HepG2 (cell line): ENCODE measurements at regions not wholly inside any gene's neighbourhood (a gene's known extent, or its start where the extent isn't known, plus 50 kb on each side); places are given as distances from the start of the nearest gene placed in this dataset.

Experiments
- ATAC-seq: fragments of 200-7000 bp; cut with Tn5 transposase; 3 replicates; pipeline ENCODE4 v1.9.1; 2020; ENCODE audit warnings: mild to moderate bottlenecking, moderate library complexity
- BruUV-seq: library from RNA; stranded (reverse); fragments of 400-500 nt; replicated peaks from 2 replicates; lab custom pipeline; 2021; lab: Mats Ljungman, UMichigan
- CTCF ChIA-PET: fragments of 300-600 bp; formaldehyde crosslinking; extraction: SDS; loops from one replicate; lab custom pipeline; 2021; ENCODE audit warnings: low total read pairs, inconsistent platforms, low intra/inter-chr PET ratio; lab: Yijun Ruan, JAX
- POLR2A ChIA-PET: fragments of 350-600 bp; sonication (Branson Sonifier 250); formaldehyde crosslinking; loops from one replicate; lab custom pipeline; 2020; ENCODE audit warnings: antibody characterized with exemption, inconsistent platforms; lab: Yijun Ruan, JAX
- DNase-seq: peaks from one replicate; pipeline ENCODE4 v3.0.0-alpha.2; 2015; ENCODE audit warnings: low spot score
- FAIRE-seq: peaks from 3 replicates; lab custom pipeline; 2011; peaks lifted over from hg19 to GRCh38; lab: Jason Lieb, UNC
- H2AFZ ChIP-seq: one replicate; pipeline ENCODE4 v1.6.1; 2011; ENCODE audit warnings: low read length, inconsistent platforms
- H3K27ac ChIP-seq: fragments of 300-600 bp; 3 replicates; pipeline ENCODE4 v1.8.0; 2011; ENCODE audit warnings: mixed run types, mild to moderate bottlenecking, mixed read lengths, low read length, inconsistent platforms; ENCODE audit not compliant: insufficient read depth; ENCODE audit errors: extremely low read length
- H3K27me3 ChIP-seq, 2 experiments: fragments of 200-600 bp in 1 of 2; 2 replicates in 1 of 2; 3 replicates in 1 of 2; pipeline versions ENCODE4 v1.6.0 to v1.8.0; 2011; ENCODE audit warnings: low read length in 2 of 2, mild to moderate bottlenecking in 2 of 2, moderate library complexity in 2 of 2, inconsistent platforms in 1 of 2; ENCODE audit not compliant: insufficient read depth in 2 of 2, control insufficient read depth in 1 of 2
- H3K36me3 ChIP-seq, 2 experiments: fragments of 200-600 bp in 1 of 2; replicated peaks in 1 of 2; 2 replicates in 1 of 2; 3 replicates in 1 of 2; pipeline versions ENCODE4 v1.5.1 to v1.8.0; 2011; ENCODE audit warnings: low read length in 2 of 2, inconsistent platforms in 1 of 2; ENCODE audit not compliant: insufficient read depth in 2 of 2, control insufficient read depth in 1 of 2
- H3K4me1 ChIP-seq: 2 replicates; pipeline ENCODE4 v1.5.1; 2012; ENCODE audit warnings: low read length, inconsistent platforms; ENCODE audit not compliant: insufficient read depth
- H3K4me2 ChIP-seq: 2 replicates; pipeline ENCODE4 v1.6.0; 2011; ENCODE audit warnings: low read depth, low read length, inconsistent platforms
- H3K4me3 ChIP-seq, 3 experiments: fragments of 200-600 bp in 1 of 3; sonication (generic), shearing (Covaris generic) in 1 of 3; replicated peaks in 1 of 3; 2 replicates each; pipeline ENCODE4 v1.5.1; 2011 to 2016; ENCODE audit warnings: low read length in 3 of 3, inconsistent platforms in 2 of 3, low read depth in 2 of 3, mild to moderate bottlenecking in 2 of 3, control low read depth in 1 of 3, mixed read lengths in 1 of 3; ENCODE audit not compliant: insufficient read depth in 1 of 3
- H3K79me2 ChIP-seq: one replicate; pipeline ENCODE4 v1.6.1; 2011; ENCODE audit warnings: low read length, inconsistent platforms; ENCODE audit not compliant: insufficient read depth
- H3K9ac ChIP-seq: 2 replicates; pipeline ENCODE4 v1.6.0; 2011; ENCODE audit warnings: mild to moderate bottlenecking, low read depth, low read length, inconsistent platforms; ENCODE audit not compliant: insufficient read depth
- H3K9me3 ChIP-seq: 2 replicates; pipeline ENCODE4 v1.5.1; 2012; ENCODE audit warnings: mild to moderate bottlenecking, low read length
- H4K20me1 ChIP-seq: 2 replicates; pipeline ENCODE4 v1.6.0; 2011; ENCODE audit warnings: inconsistent platforms, mild to moderate bottlenecking, low read length, moderate library complexity; ENCODE audit not compliant: insufficient read depth
- KLF12 ChIP-seq: sonication (generic); formaldehyde crosslinking; IDR thresholded peaks from 2 replicates; pipeline ENCODE4 v1.4.0; 2020; ENCODE audit warnings: missing genetic modification reagents, borderline replicate concordance
- SP140L ChIP-seq: sonication (generic); formaldehyde crosslinking; IDR thresholded peaks from 2 replicates; pipeline ENCODE4 v1.4.0; 2020; ENCODE audit warnings: missing genetic modification reagents, borderline replicate concordance
- TEF ChIP-seq: sonication (generic); formaldehyde crosslinking; IDR thresholded peaks from 2 replicates; pipeline ENCODE4 v1.5.0; 2020; ENCODE audit warnings: missing genetic modification reagents
- ZGPAT ChIP-seq: IDR thresholded peaks from 2 replicates; pipeline ENCODE4 v1.6.1; 2016; ENCODE audit warnings: mild to moderate bottlenecking
- ZNF33A ChIP-seq: sonication (generic); formaldehyde crosslinking; IDR thresholded peaks from 2 replicates; pipeline ENCODE4 v1.5.1; 2020; ENCODE audit warnings: missing genetic modification reagents, mild to moderate bottlenecking, moderate library complexity, borderline replicate concordance
- ZNF616 ChIP-seq: sonication (generic); formaldehyde crosslinking; IDR thresholded peaks from 2 replicates; pipeline ENCODE4 v1.5.0; 2020; ENCODE audit warnings: low read depth, mild to moderate bottlenecking, missing genetic modification reagents
- WGBS: methylation state at CpG from one replicate; pipeline ENCODE4 v1.1.6; 2017; ENCODE audit warnings: low lambda C conversion rate; 5-methylcytosine and 5-hydroxymethylcytosine counted together
- in situ Hi-C: cut with HindIII; loops from 2 replicates; pipeline ENCODE4 v1.10.0; 2017; ENCODE audit warnings: low pct_unique_long_range_greater_than_20kb; ENCODE audit not compliant: extremely low pct_ligation_motif_present
- intact Hi-C: fragments of 100-400 bp; cut with micrococcal nuclease; formaldehyde crosslinking; loops from one replicate; pipeline ENCODE4 v1.10.0; 2022; ENCODE audit not compliant: unreplicated experiment

GRCh38 chr2:52269696-52270485 is 1238.0 kb upstream of the NRXN1 start:
- ChIA-PET POLR2A (no interaction called here), CTCF (no interaction called here)
- Histone ChIP-seq H3K4me2 (no peak overlapping the region), H3K36me3 (no peaks in the 10 kb centered on the region), H3K27ac (no peak overlapping the region), H2AFZ (no peak overlapping the region), H3K27me3 (no peaks in the 10 kb centered on the region), H3K4me1 (no peaks in the 10 kb centered on the region), H3K4me3 (no peak overlapping the region), H4K20me1 (no peaks in the 10 kb centered on the region), H3K9me3 (peaks cover 76% of the 10 kb centered on the region), H3K79me2 (no peaks in the 10 kb centered on the region), H3K9ac (no peak overlapping the region)
- BruUV-seq = no TSS peak
- ATAC-seq = no peak
- TF ChIP-seq KLF12 (CRISPR knock-in tag) (no peak), ZNF33A (CRISPR knock-in tag) (no peak), TEF (no peak), ZGPAT (CRISPR knock-in tag) (no peak), ZNF616 (CRISPR knock-in tag) (no peak), SP140L (no peak)
- intact Hi-C loops = no loop called here
- FAIRE-seq = peak; percentile 4
- in situ Hi-C loops = no loop called here
- DNase-seq = no peak
- 32% methylated on average over 3 of the region's 3 CpGs for WGBS
